B cell (primary cell): ENCODE measurements at regions not wholly inside any gene's neighbourhood (a gene's known extent, or its start where the extent isn't known, plus 50 kb on each side); places are given as distances from the start of the nearest gene placed in this dataset.

Experiments used
- CTCF ChIP-seq: fragments of 200-600 bp; IDR thresholded peaks from one replicate; pipeline ENCODE4 v1.8.0; 2022; ENCODE audit warnings: antibody characterized with exemption, mild to moderate bottlenecking
- EZH2 ChIP-seq: IDR thresholded peaks from 2 replicates; pipeline ENCODE4 v1.6.1; 2012; ENCODE audit warnings: borderline replicate concordance, low read depth, mild to moderate bottlenecking, moderate library complexity, low read length; ENCODE audit not compliant: insufficient read depth, poor library complexity, severe bottlenecking

- TF ChIP-seq CTCF (no peak), EZH2 (no peak)
Observed at GRCh38 chr1:165057956-165058355, 298.6 kb downstream of the LMX1A start.
